ENCODE measurements at regions not wholly inside any gene's neighbourhood (a gene's known extent, or its start where the extent isn't known, plus 50 kb on each side); places are given as distances from the start of the nearest gene placed in this dataset.

GRCh38 chr6:95670011-95670463, 92.7 kb downstream of the MANEA start:
- TF ChIP-seq CTCF (conservative IDR thresholded peaks at IDR 0.05 in 1 of 2, IDR thresholded peaks at IDR 0.05 in 1 of 2; ENCODE audit: extremely low read depth in 1 of 2, insufficient read depth in 1 of 2, low read depth in 1 of 2, low read length in 2 of 2) (no peak), EZH2 (IDR thresholded peaks at IDR 0.05; ENCODE audit: borderline replicate concordance, low read length) (no peak)
